ENCODE measurements at regions not wholly inside any gene's neighbourhood (a gene's known extent, or its start where the extent isn't known, plus 50 kb on each side); places are given as distances from the start of the nearest gene placed in this dataset.

GRCh38 chr7:26533217-26533616 is 241.6 kb downstream of the SNX10 start:
- Histone ChIP-seq H3K9me2 (no peaks in the 10 kb centered on the region), H3K4me3 (ENCODE audit: low read depth in 2 of 2, low read length in 1 of 2) (no peak overlapping the region), H2AFZ (ENCODE audit: low read depth) (no peak overlapping the region), H3K9ac (no peak overlapping the region), H3K27ac (ENCODE audit: low read depth in 2 of 2, low read length in 1 of 2) (peak overlapping the region in 1 of 2 experiments; percentile 39; a peak in 1 of 4 replicates), H3K9me3 (no peaks in the 10 kb centered on the region), H3K27me3 (ENCODE audit: insufficient read depth) (no peaks in the 10 kb centered on the region), H3F3A (replicated peaks; ENCODE audit: insufficient read depth) (no peaks in the 10 kb centered on the region), H3K36me3 (replicated peaks in 1 of 2; ENCODE audit: control insufficient read depth in 1 of 2, insufficient read depth in 2 of 2, low read length in 1 of 2) (no peaks in the 10 kb centered on the region), H3K4me2 (no peak overlapping the region), H3K4me1 (ENCODE audit: control insufficient read depth in 1 of 2, insufficient read depth in 2 of 2, low read depth in 1 of 2, low read length in 1 of 2) (peaks cover 0 to 27% of the 10 kb centered on the region in 2 experiments; a peak in 2 of 4 replicates), H3K79me2 (ENCODE audit: insufficient read depth) (no peaks in the 10 kb centered on the region), H4K20me1 (ENCODE audit: insufficient read depth) (no peaks in the 10 kb centered on the region)
- TF ChIP-seq EP300 (IDR thresholded peaks at IDR 0.05; ENCODE audit: borderline replicate concordance in 1 of 2, low read depth in 1 of 2, low read length in 1 of 2) (peak in 1 of 2 experiments; percentile 4; a peak in 1 of 4 replicates), MXI1 (IDR thresholded peaks at IDR 0.05; ENCODE audit: low read depth, low read length) (peak; percentile 20; the same call in 1 of the 2 replicates), YY1 (IDR thresholded peaks at IDR 0.05; ENCODE audit: low read depth) (no peak), ELF1 (IDR thresholded peaks at IDR 0.05) (no peak), RCOR1 (IDR thresholded peaks at IDR 0.05; ENCODE audit: low read length) (peak; percentile 43; the same call in 1 of the 2 replicates), JUND (IDR thresholded peaks at IDR 0.05) (no peak)
- ChIA-PET POLR2A (no interaction called here), CTCF (interaction anchor here (0.7 to 6.1 kb wide), 8 partner anchors 8 to 628 kb away, joined by 3 to 27 read pairs (median 4); no protein-coding TSS in a partner anchor)
- no peak for DNase-seq
- WGBS (ENCODE audit: low lambda C conversion rate): 10% methylated on average over 4 of the region's 4 CpGs

- peaks cover 0 to 32% of the 10 kb centered on the region in 2 experiments; a peak in 2 of 4 replicates for H3K4me1 ChIP-seq (ENCODE audit: control insufficient read depth in 1 of 2, insufficient read depth in 2 of 2, low read depth in 1 of 2, low read length in 1 of 2)
- no peak overlapping the region for H3K4me2 ChIP-seq
- no peak for DNase-seq
- H3K36me3 ChIP-seq (replicated peaks in 1 of 2; ENCODE audit: control insufficient read depth in 1 of 2, insufficient read depth in 2 of 2, low read length in 1 of 2): no peaks in the 10 kb centered on the region
- H3K4me3 ChIP-seq (ENCODE audit: low read depth in 2 of 2, low read length in 1 of 2): no peak overlapping the region
- H3K9me3 ChIP-seq: no peaks in the 10 kb centered on the region
- H3K27me3 ChIP-seq (ENCODE audit: insufficient read depth): no peaks in the 10 kb centered on the region
- no peaks in the 10 kb centered on the region for H4K20me1 ChIP-seq (ENCODE audit: insufficient read depth)
- no peaks in the 10 kb centered on the region for H3K9me2 ChIP-seq
- WGBS (ENCODE audit: low lambda C conversion rate): 57% methylated on average over 17 of the region's 17 CpGs
- H3F3A ChIP-seq (replicated peaks; ENCODE audit: insufficient read depth): no peaks in the 10 kb centered on the region
- POLR2A ChIA-PET: no interaction called here
- TF ChIP-seq EP300 (IDR thresholded peaks at IDR 0.05; ENCODE audit: borderline replicate concordance in 1 of 2, low read depth in 1 of 2, low read length in 1 of 2) (no peak), MEF2A (IDR thresholded peaks at IDR 0.05; ENCODE audit: borderline replicate concordance, low read depth) (no peak), JUND (IDR thresholded peaks at IDR 0.05) (no peak), CHD2 (IDR thresholded peaks at IDR 0.05; ENCODE audit: low read length, partially characterized antibody) (no peak), RXRA (IDR thresholded peaks at IDR 0.05; ENCODE audit: borderline replicate concordance, low read depth) (no peak), NFIC (IDR thresholded peaks at IDR 0.05; ENCODE audit: borderline replicate concordance) (no peak), CTCF (IDR thresholded peaks at IDR 0.05) (no peak), GATA2 (CRISPR knock-in tag; IDR thresholded peaks at IDR 0.05) (no peak), EZH2phosphoT487 (IDR thresholded peaks at IDR 0.05; ENCODE audit: borderline replicate concordance, low read depth) (no peak), FOXJ3 (CRISPR knock-in tag; IDR thresholded peaks at IDR 0.05) (no peak), USF2 (IDR thresholded peaks at IDR 0.05; ENCODE audit: borderline replicate concordance, low read depth, low read length) (no peak), GABPA (IDR thresholded peaks at IDR 0.05; ENCODE audit: low read depth) (no peak), PBX3 (IDR thresholded peaks at IDR 0.05) (no peak), SMC3 (IDR thresholded peaks at IDR 0.05; ENCODE audit: low read depth, low read length) (no peak)
- no peaks in the 10 kb centered on the region for H3K79me2 ChIP-seq (ENCODE audit: insufficient read depth)
- peak overlapping the region in 1 of 2 experiments; percentile 79; a peak in 2 of 4 replicates for H3K27ac ChIP-seq (ENCODE audit: low read depth in 2 of 2, low read length in 1 of 2)
- no peak overlapping the region for H2AFZ ChIP-seq (ENCODE audit: low read depth)
- H3K9ac ChIP-seq: no peak overlapping the region
- CTCF ChIA-PET: interaction anchor here (0.6 to 6.1 kb wide), 18 partner anchors 8 to 640 kb away, joined by 3 to 27 read pairs (median 4); no protein-coding TSS in a partner anchor
Observed at GRCh38 chr7:26534649-26535482, 243.2 kb downstream of the SNX10 start.

Measured in SK-N-SH (cell line).